Endothelial cell of umbilical vein (primary cell): ENCODE measurements at regions not wholly inside any gene's neighbourhood (a gene's known extent, or its start where the extent isn't known, plus 50 kb on each side); places are given as distances from the start of the nearest gene placed in this dataset.

Experiments
- CTCF ChIP-seq, 2 donors: IDR thresholded peaks; 1 replicate in 1 of 2; 2 replicates in 1 of 2; pipeline ENCODE4 v1.5.1; 2011; ENCODE audit warnings: low read length in 2 of 2, mild to moderate bottlenecking in 2 of 2, moderate library complexity in 2 of 2, control low read depth in 1 of 2, inconsistent platforms in 1 of 2, low read depth in 1 of 2; ENCODE audit not compliant: insufficient read depth in 1 of 2; ENCODE audit errors: extremely low read depth in 1 of 2
- EZH2 ChIP-seq: IDR thresholded peaks from 2 replicates; pipeline ENCODE4 v1.6.1; 2012; ENCODE audit warnings: borderline replicate concordance, low read depth, mild to moderate bottlenecking, moderate library complexity, low read length, inconsistent platforms; ENCODE audit not compliant: severe bottlenecking
- FOS ChIP-seq: IDR thresholded peaks from 2 replicates; pipeline ENCODE4 v1.6.1; 2011; ENCODE audit warnings: mild to moderate bottlenecking, low read length, moderate library complexity, borderline replicate concordance; ENCODE audit not compliant: insufficient read depth
- POLR2A ChIP-seq: IDR thresholded peaks from 2 replicates; pipeline ENCODE4 v1.6.1; 2012; ENCODE audit warnings: low read depth, mild to moderate bottlenecking, control low read depth, low read length
- POLR2AphosphoS5 ChIP-seq: IDR thresholded peaks from 2 replicates; pipeline ENCODE4 v1.6.1; 2012; ENCODE audit warnings: low read depth, mild to moderate bottlenecking, control low read depth, low read length, moderate library complexity; ENCODE audit not compliant: insufficient read depth

- TF ChIP-seq EZH2, result no peak
- TF ChIP-seq CTCF (IDR thresholded peaks at IDR 0.05; ENCODE audit: extremely low read depth in 1 of 2, insufficient read depth in 1 of 2, low read depth in 1 of 2, low read length in 2 of 2), result no peak
- TF ChIP-seq POLR2AphosphoS5, result no peak
- TF ChIP-seq POLR2A, result no peak
- no peak for TF ChIP-seq FOS
These were observed 130.7 kb upstream of the KLF7 start for GRCh38 chr2:207296265-207296948.
